NCI-H2081 (cell line): ENCODE measurements at regions not wholly inside any gene's neighbourhood (a gene's known extent, or its start where the extent isn't known, plus 50 kb on each side); places are given as distances from the start of the nearest gene placed in this dataset.

Source experiments
- DNase-seq, 2 experiments: peaks; one replicate each; lab custom pipeline; 2025; lab: John Stamatoyannopoulos, UW

- no peak for DNase-seq
Measured at GRCh38 chr14:61107869-61108493, 126.9 kb downstream of the SLC38A6 start.

DNA sequence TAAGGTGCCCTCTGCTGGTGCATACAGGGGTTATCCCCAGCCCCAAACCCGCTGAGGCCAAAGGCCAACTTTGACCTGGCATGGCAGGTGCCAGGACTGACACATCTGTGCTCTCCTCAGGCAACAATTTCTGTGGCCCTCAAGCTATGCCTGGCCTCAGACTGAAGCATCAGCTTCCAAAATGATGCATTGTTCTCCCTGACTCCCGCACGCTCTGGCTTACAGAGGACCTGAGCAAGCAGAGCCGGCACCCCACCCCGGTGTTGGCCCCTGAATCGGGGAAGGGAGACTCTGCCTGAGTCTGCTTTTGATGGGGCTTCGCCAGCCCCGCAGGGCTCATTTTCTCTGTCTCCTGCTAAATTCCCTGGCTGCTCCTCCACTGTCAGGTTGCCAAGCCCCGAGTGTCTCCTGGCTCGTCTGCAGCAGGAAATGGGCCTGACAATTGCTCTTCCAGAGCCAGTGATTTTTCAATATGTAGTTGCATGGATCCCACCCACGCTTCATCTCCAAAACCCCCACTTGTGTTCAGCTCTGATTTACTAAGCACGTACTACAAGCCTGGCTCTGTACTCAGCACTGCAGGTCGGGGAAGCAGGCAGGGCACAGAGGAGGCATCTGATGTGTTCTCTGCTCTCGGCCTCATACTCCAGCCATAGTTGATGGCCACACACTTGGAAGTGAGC lies 126.1 kb downstream of the SLC38A6 start:
- DNase-seq = no peak

GRCh38 chr14:61106271-61106958 lies 125.4 kb downstream of the SLC38A6 start:
- DNase-seq = no peak

- DNase-seq = no peak
Measured at GRCh38 chr14:61104358-61104757, 123.3 kb downstream of the SLC38A6 start.

GRCh38 chr14:61103541-61104339 lies 122.7 kb downstream of the SLC38A6 start:
- DNase-seq = no peak

DNA sequence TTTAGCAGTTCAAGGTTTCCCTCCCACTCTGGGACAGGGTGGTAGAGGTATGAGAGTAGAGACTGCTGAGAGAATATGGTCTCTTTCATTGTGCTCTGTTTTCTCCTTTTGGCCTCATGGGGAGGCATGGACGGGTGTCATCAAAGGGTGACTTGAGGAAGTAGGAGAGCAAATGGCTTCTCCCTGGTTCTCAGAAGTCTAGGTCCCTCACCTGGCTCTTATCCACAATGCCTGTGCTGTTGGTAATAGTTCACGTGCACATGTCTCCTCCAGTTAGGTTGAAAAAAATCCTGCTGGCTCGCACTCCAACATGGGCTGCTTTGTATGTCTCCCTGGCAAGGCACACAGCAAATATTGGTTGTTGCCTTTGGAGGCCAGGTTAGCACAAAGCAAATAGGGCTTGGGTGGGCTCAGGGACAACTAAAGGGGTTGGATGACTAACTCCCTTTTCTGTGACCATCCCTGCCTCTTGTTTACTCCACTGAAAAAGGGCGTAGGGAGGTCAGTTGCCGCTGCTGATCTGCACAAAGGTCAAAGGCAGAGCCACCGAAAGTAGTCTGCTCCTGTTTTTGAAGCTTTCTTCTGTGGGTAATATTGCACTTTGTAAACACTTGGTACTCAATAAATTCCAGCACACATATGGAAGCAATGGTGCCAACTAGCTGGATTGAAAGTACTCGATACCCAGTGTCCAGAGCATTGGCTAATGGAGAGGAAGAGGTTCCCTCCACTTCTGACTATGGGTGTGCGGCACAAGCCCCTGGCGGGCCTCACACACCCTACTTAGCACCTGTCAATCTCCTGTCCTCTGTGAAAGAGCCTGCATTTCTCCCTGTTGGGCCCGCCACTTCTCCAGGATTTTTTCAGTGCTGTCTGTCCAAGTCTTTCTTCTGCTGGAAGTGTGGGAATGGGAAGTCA lies 121.8 kb downstream of the SLC38A6 start:
- DNase-seq = no peak
